ENCODE measurements at regions not wholly inside any gene's neighbourhood (a gene's known extent, or its start where the extent isn't known, plus 50 kb on each side); places are given as distances from the start of the nearest gene placed in this dataset.

DNA sequence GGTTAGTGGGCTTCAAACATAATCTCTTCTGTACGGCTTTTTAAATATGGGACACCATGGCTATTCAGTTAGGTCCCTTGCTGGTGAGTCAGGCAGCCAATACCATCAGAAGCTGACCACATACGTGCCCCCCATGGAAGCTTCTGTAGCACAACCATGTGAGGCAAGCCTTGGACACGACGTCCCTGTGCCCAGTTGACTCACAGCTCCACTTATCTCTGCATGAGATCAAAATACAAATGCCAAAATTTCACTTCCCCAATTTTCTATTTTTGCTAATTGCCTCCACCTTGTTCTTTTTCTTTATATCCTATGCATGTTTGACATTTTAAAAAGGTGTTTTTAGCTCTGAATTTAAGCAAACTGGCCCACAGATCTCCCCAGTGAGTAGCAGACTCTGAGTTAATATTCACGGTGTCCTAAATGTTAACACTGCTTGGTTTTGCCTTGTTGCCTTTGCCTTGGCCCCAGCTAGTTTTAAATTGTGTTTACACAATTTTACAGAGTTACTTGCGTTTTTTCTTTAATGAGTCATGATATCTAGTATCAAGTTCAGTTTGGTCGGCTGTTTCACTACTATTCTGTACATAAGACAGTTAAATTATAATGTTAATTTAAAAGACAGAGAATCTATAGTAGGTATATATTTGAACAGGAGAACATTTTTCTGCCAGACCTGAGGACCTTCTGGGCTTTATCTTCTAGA, 77.5 kb downstream of the CDCA7 start (continued):
- TF ChIP-seq CEBPB (IDR thresholded peaks at IDR 0.05; ENCODE audit: low read depth, low read length) (no peak), JUND (IDR thresholded peaks at IDR 0.05; ENCODE audit: low read length) (no peak), POLR2AphosphoS5 (IDR thresholded peaks at IDR 0.05; ENCODE audit: low read depth, low read length) (no peak), HDAC2 (IDR thresholded peaks at IDR 0.05; ENCODE audit: borderline replicate concordance in 1 of 2, low read depth in 2 of 2, low read length in 2 of 2) (no peak), BACH1 (IDR thresholded peaks at IDR 0.05; ENCODE audit: low read length) (no peak), TBP (IDR thresholded peaks at IDR 0.05; ENCODE audit: low read depth, low read length) (no peak)
- TF ChIP-seq, protein P1, sequence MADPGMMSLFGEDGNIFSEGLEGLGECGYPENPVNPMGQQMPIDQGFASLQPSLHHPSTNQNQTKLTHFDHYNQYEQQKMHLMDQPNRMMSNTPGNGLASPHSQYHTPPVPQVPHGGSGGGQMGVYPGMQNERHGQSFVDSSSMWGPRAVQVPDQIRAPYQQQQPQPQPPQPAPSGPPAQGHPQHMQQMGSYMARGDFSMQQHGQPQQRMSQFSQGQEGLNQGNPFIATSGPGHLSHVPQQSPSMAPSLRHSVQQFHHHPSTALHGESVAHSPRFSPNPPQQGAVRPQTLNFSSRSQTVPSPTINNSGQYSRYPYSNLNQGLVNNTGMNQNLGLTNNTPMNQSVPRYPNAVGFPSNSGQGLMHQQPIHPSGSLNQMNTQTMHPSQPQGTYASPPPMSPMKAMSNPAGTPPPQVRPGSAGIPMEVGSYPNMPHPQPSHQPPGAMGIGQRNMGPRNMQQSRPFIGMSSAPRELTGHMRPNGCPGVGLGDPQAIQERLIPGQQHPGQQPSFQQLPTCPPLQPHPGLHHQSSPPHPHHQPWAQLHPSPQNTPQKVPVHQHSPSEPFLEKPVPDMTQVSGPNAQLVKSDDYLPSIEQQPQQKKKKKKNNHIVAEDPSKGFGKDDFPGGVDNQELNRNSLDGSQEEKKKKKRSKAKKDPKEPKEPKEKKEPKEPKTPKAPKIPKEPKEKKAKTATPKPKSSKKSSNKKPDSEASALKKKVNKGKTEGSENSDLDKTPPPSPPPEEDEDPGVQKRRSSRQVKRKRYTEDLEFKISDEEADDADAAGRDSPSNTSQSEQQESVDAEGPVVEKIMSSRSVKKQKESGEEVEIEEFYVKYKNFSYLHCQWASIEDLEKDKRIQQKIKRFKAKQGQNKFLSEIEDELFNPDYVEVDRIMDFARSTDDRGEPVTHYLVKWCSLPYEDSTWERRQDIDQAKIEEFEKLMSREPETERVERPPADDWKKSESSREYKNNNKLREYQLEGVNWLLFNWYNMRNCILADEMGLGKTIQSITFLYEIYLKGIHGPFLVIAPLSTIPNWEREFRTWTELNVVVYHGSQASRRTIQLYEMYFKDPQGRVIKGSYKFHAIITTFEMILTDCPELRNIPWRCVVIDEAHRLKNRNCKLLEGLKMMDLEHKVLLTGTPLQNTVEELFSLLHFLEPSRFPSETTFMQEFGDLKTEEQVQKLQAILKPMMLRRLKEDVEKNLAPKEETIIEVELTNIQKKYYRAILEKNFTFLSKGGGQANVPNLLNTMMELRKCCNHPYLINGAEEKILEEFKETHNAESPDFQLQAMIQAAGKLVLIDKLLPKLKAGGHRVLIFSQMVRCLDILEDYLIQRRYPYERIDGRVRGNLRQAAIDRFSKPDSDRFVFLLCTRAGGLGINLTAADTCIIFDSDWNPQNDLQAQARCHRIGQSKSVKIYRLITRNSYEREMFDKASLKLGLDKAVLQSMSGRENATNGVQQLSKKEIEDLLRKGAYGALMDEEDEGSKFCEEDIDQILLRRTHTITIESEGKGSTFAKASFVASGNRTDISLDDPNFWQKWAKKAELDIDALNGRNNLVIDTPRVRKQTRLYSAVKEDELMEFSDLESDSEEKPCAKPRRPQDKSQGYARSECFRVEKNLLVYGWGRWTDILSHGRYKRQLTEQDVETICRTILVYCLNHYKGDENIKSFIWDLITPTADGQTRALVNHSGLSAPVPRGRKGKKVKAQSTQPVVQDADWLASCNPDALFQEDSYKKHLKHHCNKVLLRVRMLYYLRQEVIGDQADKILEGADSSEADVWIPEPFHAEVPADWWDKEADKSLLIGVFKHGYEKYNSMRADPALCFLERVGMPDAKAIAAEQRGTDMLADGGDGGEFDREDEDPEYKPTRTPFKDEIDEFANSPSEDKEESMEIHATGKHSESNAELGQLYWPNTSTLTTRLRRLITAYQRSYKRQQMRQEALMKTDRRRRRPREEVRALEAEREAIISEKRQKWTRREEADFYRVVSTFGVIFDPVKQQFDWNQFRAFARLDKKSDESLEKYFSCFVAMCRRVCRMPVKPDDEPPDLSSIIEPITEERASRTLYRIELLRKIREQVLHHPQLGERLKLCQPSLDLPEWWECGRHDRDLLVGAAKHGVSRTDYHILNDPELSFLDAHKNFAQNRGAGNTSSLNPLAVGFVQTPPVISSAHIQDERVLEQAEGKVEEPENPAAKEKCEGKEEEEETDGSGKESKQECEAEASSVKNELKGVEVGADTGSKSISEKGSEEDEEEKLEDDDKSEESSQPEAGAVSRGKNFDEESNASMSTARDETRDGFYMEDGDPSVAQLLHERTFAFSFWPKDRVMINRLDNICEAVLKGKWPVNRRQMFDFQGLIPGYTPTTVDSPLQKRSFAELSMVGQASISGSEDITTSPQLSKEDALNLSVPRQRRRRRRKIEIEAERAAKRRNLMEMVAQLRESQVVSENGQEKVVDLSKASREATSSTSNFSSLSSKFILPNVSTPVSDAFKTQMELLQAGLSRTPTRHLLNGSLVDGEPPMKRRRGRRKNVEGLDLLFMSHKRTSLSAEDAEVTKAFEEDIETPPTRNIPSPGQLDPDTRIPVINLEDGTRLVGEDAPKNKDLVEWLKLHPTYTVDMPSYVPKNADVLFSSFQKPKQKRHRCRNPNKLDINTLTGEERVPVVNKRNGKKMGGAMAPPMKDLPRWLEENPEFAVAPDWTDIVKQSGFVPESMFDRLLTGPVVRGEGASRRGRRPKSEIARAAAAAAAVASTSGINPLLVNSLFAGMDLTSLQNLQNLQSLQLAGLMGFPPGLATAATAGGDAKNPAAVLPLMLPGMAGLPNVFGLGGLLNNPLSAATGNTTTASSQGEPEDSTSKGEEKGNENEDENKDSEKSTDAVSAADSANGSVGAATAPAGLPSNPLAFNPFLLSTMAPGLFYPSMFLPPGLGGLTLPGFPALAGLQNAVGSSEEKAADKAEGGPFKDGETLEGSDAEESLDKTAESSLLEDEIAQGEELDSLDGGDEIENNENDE (IDR thresholded peaks at IDR 0.05; ENCODE audit: insufficient replicate concordance, low read length): no peak
